HFF-Myc (cell line): ENCODE measurements at regions not wholly inside any gene's neighbourhood (a gene's known extent, or its start where the extent isn't known, plus 50 kb on each side); places are given as distances from the start of the nearest gene placed in this dataset.

Experiments used
- DNase-seq: peaks from one replicate; pipeline ENCODE4 v3.0.0-alpha.2; 2011; ENCODE audit warnings: low read depth; ENCODE audit errors: extremely low read depth
- H3K4me3 ChIP-seq: replicated peaks from 2 replicates; pipeline ENCODE4 v1.5.1; 2011; ENCODE audit warnings: low read depth, mild to moderate bottlenecking, control low read depth, low read length
- TF ChIP-seq, protein P1 (sequence below): IDR thresholded peaks from 2 replicates; pipeline ENCODE4 v1.5.1; 2012; ENCODE audit warnings: mild to moderate bottlenecking, low read depth, low read length, control low read depth; ENCODE audit errors: missing control alignments

DNA sequence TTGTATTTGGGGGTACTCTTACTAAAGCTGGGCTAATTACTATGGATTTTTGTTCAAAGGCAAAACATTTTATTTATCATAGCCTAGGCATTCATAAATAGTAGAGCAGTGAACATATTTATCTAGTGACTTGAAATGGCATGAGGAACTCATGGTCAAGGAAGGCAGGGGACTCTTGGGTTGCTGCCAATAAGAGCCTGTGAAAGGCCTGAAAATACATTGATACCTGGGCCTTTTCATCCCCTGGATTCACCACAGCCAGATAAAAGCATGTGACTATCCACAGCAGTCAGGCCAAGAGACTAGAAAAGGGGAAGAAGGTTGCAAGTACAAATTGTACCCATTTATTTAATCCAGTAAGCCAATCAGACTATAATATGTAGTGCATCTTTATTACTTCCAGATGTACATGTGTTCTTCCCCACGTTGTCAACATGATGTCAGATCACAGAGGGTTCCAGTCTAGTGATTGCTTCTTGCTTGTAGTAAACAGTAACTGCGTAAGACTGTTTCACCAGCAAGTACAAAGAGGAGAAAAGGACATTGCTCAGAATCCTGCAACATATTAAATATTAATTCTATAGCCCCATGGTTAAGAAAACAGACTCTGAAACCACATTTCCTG lies 409.7 kb downstream of the NOVA1 start:
- TF ChIP-seq, protein P1, sequence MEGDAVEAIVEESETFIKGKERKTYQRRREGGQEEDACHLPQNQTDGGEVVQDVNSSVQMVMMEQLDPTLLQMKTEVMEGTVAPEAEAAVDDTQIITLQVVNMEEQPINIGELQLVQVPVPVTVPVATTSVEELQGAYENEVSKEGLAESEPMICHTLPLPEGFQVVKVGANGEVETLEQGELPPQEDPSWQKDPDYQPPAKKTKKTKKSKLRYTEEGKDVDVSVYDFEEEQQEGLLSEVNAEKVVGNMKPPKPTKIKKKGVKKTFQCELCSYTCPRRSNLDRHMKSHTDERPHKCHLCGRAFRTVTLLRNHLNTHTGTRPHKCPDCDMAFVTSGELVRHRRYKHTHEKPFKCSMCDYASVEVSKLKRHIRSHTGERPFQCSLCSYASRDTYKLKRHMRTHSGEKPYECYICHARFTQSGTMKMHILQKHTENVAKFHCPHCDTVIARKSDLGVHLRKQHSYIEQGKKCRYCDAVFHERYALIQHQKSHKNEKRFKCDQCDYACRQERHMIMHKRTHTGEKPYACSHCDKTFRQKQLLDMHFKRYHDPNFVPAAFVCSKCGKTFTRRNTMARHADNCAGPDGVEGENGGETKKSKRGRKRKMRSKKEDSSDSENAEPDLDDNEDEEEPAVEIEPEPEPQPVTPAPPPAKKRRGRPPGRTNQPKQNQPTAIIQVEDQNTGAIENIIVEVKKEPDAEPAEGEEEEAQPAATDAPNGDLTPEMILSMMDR: no peak
- H3K4me3 ChIP-seq: no peak overlapping the region
- DNase-seq: no peak

DNA sequence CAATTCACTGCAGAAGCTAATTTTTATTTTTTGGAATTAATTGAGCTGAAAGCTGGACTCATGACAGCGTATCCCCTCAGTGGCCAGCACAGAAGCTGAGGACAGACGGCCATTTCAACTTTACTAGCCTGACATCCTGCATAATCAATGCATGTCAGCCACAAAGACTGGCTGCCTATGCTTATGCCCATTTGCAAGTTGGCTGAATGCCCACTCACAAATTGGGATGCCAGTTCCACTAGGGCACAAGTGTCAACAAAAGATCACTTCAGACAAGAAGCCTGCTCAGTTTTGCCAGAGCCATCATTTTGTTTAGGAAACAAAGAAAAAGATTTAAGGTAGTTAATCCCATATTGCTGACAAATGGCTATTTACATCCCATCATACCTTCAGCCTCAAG lies 417.6 kb downstream of the NOVA1 start:
- H3K4me3 ChIP-seq: no peak overlapping the region
- TF ChIP-seq, protein P1: no peak
- DNase-seq: no peak

DNA sequence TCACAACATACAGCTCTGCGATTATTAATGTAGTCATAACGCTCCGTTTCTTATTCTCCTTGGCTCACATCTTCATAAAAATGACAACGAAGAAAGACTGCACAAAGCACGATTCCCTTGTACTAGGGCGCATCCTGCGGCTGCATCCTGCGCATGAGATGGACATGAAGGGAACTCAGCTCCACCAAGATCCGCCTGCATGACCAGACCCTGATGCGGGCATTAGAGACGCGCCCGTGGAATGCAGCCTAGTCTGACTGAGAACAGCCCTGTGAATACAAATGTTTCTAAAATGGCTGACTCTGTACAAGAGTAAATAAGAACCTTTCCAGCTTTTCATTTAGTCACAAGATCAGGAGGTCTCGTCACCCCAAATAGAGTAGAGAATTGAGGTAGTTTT lies 422.2 kb downstream of the NOVA1 start:
- TF ChIP-seq, protein P1: no peak
- H3K4me3 ChIP-seq: no peak overlapping the region
- DNase-seq: no peak

- TF ChIP-seq, protein P1: no peak
- no peak for DNase-seq
- H3K4me3 ChIP-seq: no peak overlapping the region
Observed at GRCh38 chr14:26174395-26174794, 423.4 kb downstream of the NOVA1 start.

DNA sequence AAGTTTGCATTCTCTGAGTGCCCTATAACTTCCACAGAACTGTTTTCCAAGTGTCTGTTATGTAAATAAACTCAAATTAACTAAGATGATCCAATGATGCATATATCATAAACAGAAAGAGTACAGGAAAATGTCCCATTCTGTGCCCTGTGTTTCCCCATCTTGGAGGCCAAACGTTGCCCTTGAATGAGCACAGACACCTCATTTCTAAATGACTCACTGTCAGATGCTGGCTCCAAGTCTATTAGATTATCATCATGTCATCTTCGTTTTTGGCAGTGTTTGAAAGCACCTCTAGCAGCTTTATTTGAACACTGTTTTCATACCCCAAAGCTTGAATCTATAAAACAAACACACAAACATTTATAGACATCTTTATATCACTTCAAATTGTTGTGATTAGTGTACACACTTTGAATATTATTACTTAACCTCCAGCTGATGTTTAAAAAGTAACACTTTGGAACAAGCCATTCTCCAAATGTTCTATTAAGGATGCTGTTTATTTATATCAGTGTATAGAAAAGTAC lies 424.2 kb downstream of the NOVA1 start:
- TF ChIP-seq, protein P1: no peak
- no peak for DNase-seq
- H3K4me3 ChIP-seq: no peak overlapping the region

DNA sequence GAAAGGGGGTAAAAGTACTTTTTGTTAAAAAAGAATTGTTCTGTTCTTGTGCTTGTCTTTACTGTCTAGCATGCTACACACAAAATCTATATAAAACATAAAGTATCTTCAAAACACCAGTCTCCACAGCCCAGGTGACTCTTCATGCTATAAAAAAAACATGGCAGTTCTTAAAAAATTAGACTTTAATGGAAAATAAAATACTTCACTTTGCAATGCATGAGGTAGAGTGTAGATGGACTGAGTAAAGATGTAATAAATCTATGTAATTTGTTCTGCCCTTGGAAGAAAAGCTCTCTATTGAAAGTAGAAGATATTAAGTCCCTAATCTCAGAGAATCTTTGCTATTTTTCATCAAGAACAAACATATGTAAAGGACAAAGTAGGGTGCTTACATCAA lies 425.4 kb downstream of the NOVA1 start:
- H3K4me3 ChIP-seq: no peak overlapping the region
- TF ChIP-seq, protein P1: no peak
- DNase-seq: no peak

DNA sequence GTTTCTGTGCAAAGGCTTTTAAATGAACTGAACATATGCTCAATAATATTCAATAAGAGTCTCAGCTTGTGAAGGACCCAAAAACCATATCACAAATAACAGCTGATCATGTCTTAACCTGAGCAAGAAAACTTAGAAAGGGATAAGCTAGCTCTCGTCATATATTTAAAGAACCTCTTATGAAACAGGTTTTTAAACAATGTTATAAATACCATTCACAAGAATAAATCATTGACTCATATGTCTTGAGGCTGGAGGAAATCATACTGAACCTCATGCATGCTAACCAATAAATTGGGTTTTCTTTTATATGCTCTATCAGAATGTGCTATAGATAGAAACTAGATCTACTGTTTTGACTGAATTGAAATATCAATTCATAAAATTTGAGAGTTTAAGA lies 426.9 kb downstream of the NOVA1 start:
- no peak overlapping the region for H3K4me3 ChIP-seq
- TF ChIP-seq, protein P1: no peak
- no peak for DNase-seq
